Liver (tissue), 3 donors: ENCODE measurements at regions not wholly inside any gene's neighbourhood (a gene's known extent, or its start where the extent isn't known, plus 50 kb on each side); places are given as distances from the start of the nearest gene placed in this dataset.

Source experiments
- CTCF ChIP-seq: fragments of 150-350 bp; IDR thresholded peaks from 2 replicates; pipeline ENCODE4 v1.5.1; 2017; ENCODE audit warnings: improper control_type of control experiment, low read depth, low read length; ENCODE audit not compliant: missing input control
- EGR1 ChIP-seq, 2 donors: IDR thresholded peaks; 2 replicates each; pipeline ENCODE4 v1.6.1; 2016 to 2018; ENCODE audit warnings: antibody characterized with exemption in 2 of 2, low read depth in 2 of 2
- MAX ChIP-seq: IDR thresholded peaks from 2 replicates; pipeline ENCODE4 v1.6.1; 2016; ENCODE audit warnings: antibody characterized with exemption
- RAD21 ChIP-seq, 2 donors: IDR thresholded peaks; 2 replicates each; pipeline ENCODE4 v1.6.1; 2016; ENCODE audit warnings: antibody characterized with exemption in 2 of 2, mild to moderate bottlenecking in 2 of 2
- REST ChIP-seq: IDR thresholded peaks from 2 replicates; pipeline ENCODE4 v1.6.1; 2016; ENCODE audit warnings: antibody characterized with exemption, mild to moderate bottlenecking
- TAF1 ChIP-seq: conservative IDR thresholded peaks from 2 replicates; pipeline ENCODE4 v1.6.1; 2016; ENCODE audit warnings: antibody characterized with exemption, mild to moderate bottlenecking
- ZBTB33 ChIP-seq: IDR thresholded peaks from 2 replicates; pipeline ENCODE4 v1.6.1; 2016; ENCODE audit warnings: antibody characterized with exemption
- donor health status: healthy.
- donor health status: healthy.

GRCh38 chr4:104906276-104906675 lies 240.4 kb upstream of the TET2 start:
- TF ChIP-seq CTCF: no peak
- no peak for TF ChIP-seq TAF1
- no peak for TF ChIP-seq RAD21 (IDR thresholded peaks at IDR 0.05)
- no peak for TF ChIP-seq EGR1 (IDR thresholded peaks at IDR 0.05; ENCODE audit: low read depth in 2 of 2)
- TF ChIP-seq ZBTB33: no peak
- no peak for TF ChIP-seq MAX
- no peak for TF ChIP-seq REST
